Adrenal gland (tissue), 9 donors: ENCODE measurements at regions not wholly inside any gene's neighbourhood (a gene's known extent, or its start where the extent isn't known, plus 50 kb on each side); places are given as distances from the start of the nearest gene placed in this dataset.
A peak's percentile ranks its signal among the peaks of the same experiment; 100 is the strongest.

Experiments used
- DNase-seq, 7 donors: peaks; one replicate each; pipeline ENCODE4 v3.0.0-alpha.2; 2019 to 2020
- H3K27ac ChIP-seq, 5 donors: fragments of 200-600 bp; sonication (generic) in 4 of 5; 1 replicate in 3 of 5; 2 replicates in 2 of 5; pipeline versions ENCODE4 v1.5.1 to v1.8.0; 2016 to 2020; ENCODE audit warnings: mild to moderate bottlenecking in 1 of 5
- H3K27me3 ChIP-seq: fragments of 200-600 bp; 2 replicates; pipeline ENCODE4 v1.8.0; 2021
- H3K36me3 ChIP-seq, 2 donors: fragments of 200-600 bp; replicated peaks in 1 of 2; 1 replicate in 1 of 2; 2 replicates in 1 of 2; pipeline versions ENCODE4 v1.5.1 to v1.8.0; 2018 to 2022
- H3K4me1 ChIP-seq, 2 donors: fragments of 200-600 bp; replicated peaks in 1 of 2; 1 replicate in 1 of 2; 2 replicates in 1 of 2; pipeline versions ENCODE4 v1.5.1 to v1.8.0; 2018 to 2021
- H3K4me3 ChIP-seq, 4 donors: fragments of 200-600 bp; sonication (generic) in 3 of 4; one replicate each; pipeline ENCODE4 v1.5.1; 2016 to 2018
- H3K9me3 ChIP-seq, 3 donors: fragments of 200-600 bp; sonication (generic) in 1 of 3; replicated peaks in 1 of 3; 1 replicate in 2 of 3; 2 replicates in 1 of 3; pipeline versions ENCODE4 v1.5.1 to v1.8.0; 2016 to 2021
- CTCF ChIP-seq, 6 experiments: fragments of 450-650 bp in 4 of 6; fragments of 200-600 bp in 2 of 6; sonication (generic) in 1 of 6; IDR thresholded peaks; 1 replicate in 5 of 6; 2 replicates in 1 of 6; pipeline versions ENCODE4 v1.5.1 to v1.8.0; 2016 to 2021; ENCODE audit warnings: antibody characterized with exemption in 6 of 6, mild to moderate bottlenecking in 2 of 6, moderate library complexity in 1 of 6
- POLR2A ChIP-seq, 2 donors: fragments of 450-650 bp; IDR thresholded peaks; one replicate each; pipeline ENCODE4 v1.6.1; 2017; ENCODE audit warnings: antibody characterized with exemption in 2 of 2, mild to moderate bottlenecking in 2 of 2, moderate library complexity in 1 of 2
- WGBS, 4 donors: extraction: QIAGEN DNeasy Blood & Tissue Kit in 2 of 4; methylation state at CpG; one replicate each; pipeline versions ENCODE4 v1.1.5 to v1.1.7; 2013 to 2017; 5-methylcytosine and 5-hydroxymethylcytosine counted together
- intact Hi-C, 2 donors: fragments of 100-400 bp; cut with DNase I; formaldehyde crosslinking; loops; one replicate each; pipeline versions ENCODE4 v1.14.1 to v1.15.0; 2022 to 2023
- donor health status: healthy with polysubstance abuse.
- donor health status: Bipolar disorder and iron deficiency.
- donor health status: DM: yes; HTN: yes; CAD: no.
- donor health status: DM: no; HTN: no; CAD: no.
- donor health status: DM: no; HTN: no; CAD: no.

DNA sequence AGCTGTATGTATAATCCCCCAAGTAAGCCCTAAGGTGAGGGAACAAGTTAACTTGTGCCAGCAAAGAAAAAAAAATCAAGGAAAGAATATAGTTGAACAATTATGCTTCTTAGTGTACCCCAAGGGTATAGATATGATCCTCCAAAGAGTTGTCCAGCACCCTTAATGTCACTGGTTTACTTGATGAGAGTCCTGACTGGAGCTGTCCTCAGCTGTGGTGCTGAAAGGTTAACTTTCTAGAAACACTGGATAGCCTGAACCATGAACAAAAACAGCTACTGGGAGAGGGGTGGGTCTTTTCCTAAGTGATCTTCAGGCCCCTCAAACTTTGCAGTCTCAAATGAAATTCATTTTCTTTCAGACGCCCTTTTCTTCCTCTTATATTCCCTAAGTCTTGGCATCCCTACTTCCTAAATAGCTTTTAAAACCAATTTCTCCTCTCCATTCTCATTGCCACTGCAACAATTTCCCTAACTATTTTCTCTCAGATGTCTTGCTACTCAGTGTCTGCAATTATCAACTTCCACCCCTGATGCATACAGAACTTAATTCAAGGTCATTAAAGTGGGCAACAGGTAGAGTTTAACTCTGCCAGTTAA lies 83.5 kb upstream of the PROKR2 start:
- TF ChIP-seq CTCF (IDR thresholded peaks at IDR 0.05) (no peak), POLR2A (IDR thresholded peaks at IDR 0.05) (no peak)
- no peak overlapping the region for H3K4me3 ChIP-seq
- no peaks in the 10 kb centered on the region for H3K36me3 ChIP-seq
- H3K4me1 ChIP-seq, result no peaks in the 10 kb centered on the region
- no peaks in the 10 kb centered on the region for H3K9me3 ChIP-seq
- H3K27ac ChIP-seq, result no peak overlapping the region
- 19 to 32% (median 31%) methylated on average over 1 of the region's 1 CpG for WGBS, 4 donors
- intact Hi-C loops, result no loop called here
- H3K27me3 ChIP-seq, result no peaks in the 10 kb centered on the region
- DNase-seq, result peak in 2 of 7 donors; percentile 20 to 21

GRCh38 chr20:5397393-5397792 lies 80.6 kb upstream of the PROKR2 start:
- Histone ChIP-seq H3K9me3 (no peaks in the 10 kb centered on the region), H3K4me1 (no peaks in the 10 kb centered on the region), H3K27me3 (no peaks in the 10 kb centered on the region), H3K4me3 (no peak overlapping the region), H3K36me3 (no peaks in the 10 kb centered on the region), H3K27ac (no peak overlapping the region)
- WGBS, 4 donors, result 43 to 50% (median 45%) methylated on average over 2 of the region's 2 CpGs
- DNase-seq, result peak in 1 of 7 donors; percentile 22
- no peak for TF ChIP-seq POLR2A (IDR thresholded peaks at IDR 0.05)
- TF ChIP-seq CTCF (IDR thresholded peaks at IDR 0.05), result no peak
- intact Hi-C loops, result no loop called here

- TF ChIP-seq CTCF (IDR thresholded peaks at IDR 0.05) (no peak), POLR2A (IDR thresholded peaks at IDR 0.05) (no peak)
- H3K27ac ChIP-seq, result no peak overlapping the region
- WGBS, 4 donors, result 52 to 59% (median 55%) methylated on average over 9 of the region's 9 CpGs
- H3K36me3 ChIP-seq, result no peaks in the 10 kb centered on the region
- intact Hi-C loops, result no loop called here
- no peak overlapping the region for H3K4me3 ChIP-seq
- no peaks in the 10 kb centered on the region for H3K4me1 ChIP-seq
- no peaks in the 10 kb centered on the region for H3K9me3 ChIP-seq
- no peak for DNase-seq
- no peaks in the 10 kb centered on the region for H3K27me3 ChIP-seq
Measured at GRCh38 chr20:5395932-5396727, 79.4 kb upstream of the PROKR2 start.

GRCh38 chr20:5393218-5393870 lies 76.6 kb upstream of the PROKR2 start:
- H3K9me3 ChIP-seq, result no peaks in the 10 kb centered on the region
- WGBS, 4 donors, result 36 to 49% (median 42%) methylated on average over 3 of the region's 3 CpGs
- DNase-seq, result no peak

More at GRCh38 chr20:5393218-5393870, 76.6 kb upstream of the PROKR2 start:
- no peaks in the 10 kb centered on the region for H3K27me3 ChIP-seq
- H3K4me3 ChIP-seq, result no peak overlapping the region
- TF ChIP-seq POLR2A (IDR thresholded peaks at IDR 0.05) (no peak), CTCF (IDR thresholded peaks at IDR 0.05) (no peak)
- intact Hi-C loops, result no loop called here
- no peaks in the 10 kb centered on the region for H3K4me1 ChIP-seq
- no peaks in the 10 kb centered on the region for H3K36me3 ChIP-seq
- H3K27ac ChIP-seq, result no peak overlapping the region
